Endothelial cell of umbilical vein (primary cell): ENCODE measurements at regions not wholly inside any gene's neighbourhood (a gene's known extent, or its start where the extent isn't known, plus 50 kb on each side); places are given as distances from the start of the nearest gene placed in this dataset.

Experiments used
- BruUV-seq: library from RNA; stranded (reverse); fragments of 400-500 nt; replicated peaks from 2 replicates; lab custom pipeline; 2021; lab: Mats Ljungman, UMichigan
- CTCF ChIA-PET: fragments of 300-600, 350-600 bp; sonication (Branson Sonifier 250); formaldehyde crosslinking; loops from one replicate; lab custom pipeline; 2021; ENCODE audit warnings: antibody characterized with exemption, inconsistent platforms; lab: Charles Lee
- POLR2A ChIA-PET: fragments of 300-600, 350-600 bp; sonication (Branson Sonifier 250); formaldehyde crosslinking; loops from one replicate; lab custom pipeline; 2021; ENCODE audit warnings: antibody characterized with exemption, inconsistent platforms; lab: Charles Lee
- DNase-seq: peaks from one replicate; pipeline ENCODE4 v3.0.0-alpha.2; 2011; ENCODE audit warnings: low read depth, low spot score
- FAIRE-seq: peaks from 2 replicates; lab custom pipeline; 2011; peaks lifted over from hg19 to GRCh38; lab: Jason Lieb, UNC
- H2AFZ ChIP-seq: 2 replicates; pipeline ENCODE4 v1.6.0; 2012; ENCODE audit warnings: low read depth, low read length, control low read depth, inconsistent platforms
- H3K27ac ChIP-seq: 2 replicates; pipeline ENCODE4 v1.5.1; 2011; ENCODE audit warnings: low read depth, mild to moderate bottlenecking, control low read depth, low read length, moderate library complexity; ENCODE audit not compliant: insufficient read depth
- H3K27me3 ChIP-seq, 2 experiments: 2 replicates each; pipeline versions ENCODE4 v1.6.0 to v1.6.1; 2011; ENCODE audit warnings: low read length in 2 of 2, mixed read lengths in 1 of 2; ENCODE audit not compliant: control insufficient read depth in 2 of 2, insufficient read depth in 2 of 2
- H3K36me3 ChIP-seq, 2 experiments: 2 replicates in 1 of 2; 3 replicates in 1 of 2; pipeline ENCODE4 v1.5.1; 2011; ENCODE audit warnings: low read length in 2 of 2, mild to moderate bottlenecking in 1 of 2, moderate library complexity in 1 of 2; ENCODE audit not compliant: control insufficient read depth in 2 of 2, insufficient read depth in 2 of 2; ENCODE audit errors: extremely low read depth in 1 of 2
- H3K4me1 ChIP-seq: 3 replicates; pipeline ENCODE4 v1.5.1; 2011; ENCODE audit warnings: mild to moderate bottlenecking, low read length; ENCODE audit not compliant: control insufficient read depth, insufficient read depth; ENCODE audit errors: extremely low read depth
- H3K4me2 ChIP-seq: 2 replicates; pipeline ENCODE4 v1.6.1; 2011; ENCODE audit warnings: low read length, control low read depth, mixed read lengths; ENCODE audit not compliant: insufficient read depth
- H3K4me3 ChIP-seq, 3 experiments: fragments of 200-600 bp in 1 of 3; sonication (generic), shearing (Covaris generic) in 1 of 3; replicated peaks in 1 of 3; 2 replicates each; pipeline ENCODE4 v1.5.1; 2011 to 2016; ENCODE audit warnings: control low read depth in 3 of 3, low read length in 3 of 3, mild to moderate bottlenecking in 2 of 3, inconsistent platforms in 1 of 3, low read depth in 1 of 3, moderate library complexity in 1 of 3; ENCODE audit not compliant: insufficient read depth in 1 of 3
- H3K79me2 ChIP-seq: 2 replicates; pipeline ENCODE4 v1.6.0; 2012; ENCODE audit warnings: low read length, inconsistent platforms; ENCODE audit not compliant: control insufficient read depth, insufficient read depth
- H3K9ac ChIP-seq: replicated peaks from 2 replicates; pipeline ENCODE3; 2011; ENCODE audit warnings: low read length, control low read depth; ENCODE audit not compliant: insufficient read depth; ENCODE audit errors: extremely low read depth
- H3K9me1 ChIP-seq: replicated peaks from 3 replicates; pipeline ENCODE4 v1.6.0; 2011; ENCODE audit warnings: mild to moderate bottlenecking, low read length; ENCODE audit not compliant: control insufficient read depth, insufficient read depth; ENCODE audit errors: extremely low read depth
- H3K9me3 ChIP-seq: replicated peaks from 2 replicates; pipeline ENCODE4 v1.5.1; 2012; ENCODE audit warnings: low read length, inconsistent platforms; ENCODE audit not compliant: control insufficient read depth, insufficient read depth
- H4K20me1 ChIP-seq: replicated peaks from 2 replicates; pipeline ENCODE3; 2011; ENCODE audit warnings: mild to moderate bottlenecking, low read length; ENCODE audit not compliant: control insufficient read depth, insufficient read depth; ENCODE audit errors: extremely low read depth
- EZH2 ChIP-seq: IDR thresholded peaks from 2 replicates; pipeline ENCODE4 v1.6.1; 2012; ENCODE audit warnings: borderline replicate concordance, low read depth, mild to moderate bottlenecking, moderate library complexity, low read length, inconsistent platforms; ENCODE audit not compliant: severe bottlenecking
- FOS ChIP-seq: IDR thresholded peaks from 2 replicates; pipeline ENCODE4 v1.6.1; 2011; ENCODE audit warnings: mild to moderate bottlenecking, low read length, moderate library complexity, borderline replicate concordance; ENCODE audit not compliant: insufficient read depth
- GATA2 ChIP-seq: IDR thresholded peaks from 2 replicates; pipeline ENCODE4 v1.7.0; 2011; ENCODE audit warnings: low read depth, mild to moderate bottlenecking, moderate library complexity, mixed read lengths, low read length; ENCODE audit not compliant: insufficient read length, insufficient read depth
- JUN ChIP-seq: IDR thresholded peaks from 2 replicates; pipeline ENCODE4 v1.6.1; 2011; ENCODE audit warnings: borderline replicate concordance, low read depth; ENCODE audit not compliant: insufficient read length, insufficient read depth
- MYC ChIP-seq: IDR thresholded peaks from one replicate; pipeline ENCODE4 v1.6.1; 2011; ENCODE audit warnings: mild to moderate bottlenecking, low read depth, low read length
- POLR2A ChIP-seq: IDR thresholded peaks from 2 replicates; pipeline ENCODE4 v1.6.1; 2012; ENCODE audit warnings: low read depth, mild to moderate bottlenecking, control low read depth, low read length
- POLR2AphosphoS5 ChIP-seq: IDR thresholded peaks from 2 replicates; pipeline ENCODE4 v1.6.1; 2012; ENCODE audit warnings: low read depth, mild to moderate bottlenecking, control low read depth, low read length, moderate library complexity; ENCODE audit not compliant: insufficient read depth
- dilution Hi-C: fragments of 300-500 bp; cut with MboI; formaldehyde crosslinking; loops from one replicate; pipeline ENCODE4 v1.15.0; 2019; ENCODE audit warnings: low sequenced_read_pairs; ENCODE audit not compliant: extremely low pct_ligation_motif_present
- intact Hi-C: fragments of 100-400 bp; cut with micrococcal nuclease; formaldehyde crosslinking; loops from one replicate; pipeline ENCODE4 v1.10.0; 2022
- TF ChIP-seq, protein P1 (sequence below): IDR thresholded peaks from 2 replicates; pipeline ENCODE4 v1.6.1; 2011; ENCODE audit not compliant: insufficient read depth, insufficient read length
- TF ChIP-seq, protein P2 (sequence below), 2 donors: IDR thresholded peaks; 1 replicate in 1 of 2; 2 replicates in 1 of 2; pipeline ENCODE4 v1.5.1; 2011; ENCODE audit warnings: low read length in 2 of 2, mild to moderate bottlenecking in 2 of 2, moderate library complexity in 2 of 2, control low read depth in 1 of 2, inconsistent platforms in 1 of 2, low read depth in 1 of 2; ENCODE audit not compliant: insufficient read depth in 1 of 2; ENCODE audit errors: extremely low read depth in 1 of 2

DNA sequence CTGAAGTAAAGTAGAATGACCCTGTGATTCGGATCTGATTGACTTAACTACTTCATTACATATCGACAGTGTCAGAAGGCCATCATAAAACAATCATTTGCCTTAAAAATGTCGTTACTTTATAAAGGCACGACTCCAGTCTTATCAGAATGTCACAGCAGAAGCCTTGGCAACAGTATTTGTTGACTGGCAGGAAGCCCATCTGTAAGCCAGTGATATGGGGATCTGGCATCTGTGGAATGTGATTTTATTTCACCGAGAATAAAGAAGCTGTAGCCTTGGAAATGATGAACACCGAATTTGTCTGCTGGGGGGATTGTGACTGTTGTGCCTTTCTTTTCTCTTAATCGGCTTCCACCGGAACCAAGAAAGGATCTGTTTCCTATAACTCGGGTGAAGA, 362.5 kb downstream of the TDRD3 start:
- intact Hi-C loops, result loop anchor here (2.0 kb wide), 3 partner anchors 51 to 173 kb away; no protein-coding TSS in a partner anchor
- no TSS peak for BruUV-seq
- FAIRE-seq, result peak; percentile 94
- Histone ChIP-seq H2AFZ (peak overlapping the region; percentile 12), H3K27me3 (no peaks in the 10 kb centered on the region), H4K20me1 (no peaks in the 10 kb centered on the region), H3K4me2 (peak overlapping the region; percentile 65), H3K4me1 (peaks cover 19% of the 10 kb centered on the region), H3K36me3 (no peaks in the 10 kb centered on the region), H3K79me2 (no peaks in the 10 kb centered on the region), H3K9me3 (no peaks in the 10 kb centered on the region), H3K4me3 (peak overlapping the region in 1 of 3 experiments; percentile 41), H3K27ac (peak overlapping the region; percentile 77), H3K9me1 (no peaks in the 10 kb centered on the region), H3K9ac (peak overlapping the region; percentile 41)
- peak; percentile 96 for DNase-seq
- peak; percentile 69 for TF ChIP-seq POLR2AphosphoS5
- peak; percentile 69 for TF ChIP-seq POLR2A
- peak; percentile 20 for TF ChIP-seq JUN
- no peak for TF ChIP-seq EZH2
- TF ChIP-seq FOS, result no peak
- peak; percentile 95 for TF ChIP-seq GATA2
- dilution Hi-C loops, result no loop called here
- ChIA-PET POLR2A (no interaction called here), CTCF (no interaction called here)

DNA sequence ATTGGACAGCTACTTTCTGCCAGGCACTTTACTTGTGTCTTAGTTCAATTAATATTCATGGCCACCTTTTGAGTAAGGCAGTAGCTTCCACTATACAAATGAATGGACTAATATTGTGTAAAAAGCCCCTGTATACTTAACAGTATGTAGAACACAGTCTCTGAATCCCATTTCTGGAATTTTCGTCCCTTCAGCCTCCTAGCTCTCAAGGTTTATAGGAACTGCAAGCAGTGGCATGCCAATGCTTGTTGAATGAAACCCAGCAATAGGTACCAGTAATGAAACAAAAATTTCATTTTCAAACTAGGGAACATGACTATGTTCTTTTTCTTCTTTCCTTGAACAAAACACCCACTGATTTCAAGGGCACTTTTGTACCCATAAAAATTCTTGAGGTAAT, 361.6 kb downstream of the TDRD3 start:
- Histone ChIP-seq H3K79me2 (no peaks in the 10 kb centered on the region), H3K9me1 (no peaks in the 10 kb centered on the region), H3K4me2 (no peak overlapping the region), H3K9me3 (no peaks in the 10 kb centered on the region), H2AFZ (no peak overlapping the region), H4K20me1 (no peaks in the 10 kb centered on the region), H3K27me3 (no peaks in the 10 kb centered on the region), H3K27ac (no peak overlapping the region), H3K4me3 (no peak overlapping the region), H3K4me1 (peaks cover 19% of the 10 kb centered on the region), H3K9ac (no peak overlapping the region), H3K36me3 (no peaks in the 10 kb centered on the region)
- CTCF ChIA-PET, result no interaction called here
- no peak for DNase-seq
- BruUV-seq, result no TSS peak
- TF ChIP-seq JUN (no peak), POLR2A (no peak), POLR2AphosphoS5 (no peak), MYC (no peak), GATA2 (no peak)
- TF ChIP-seq, protein P1, sequence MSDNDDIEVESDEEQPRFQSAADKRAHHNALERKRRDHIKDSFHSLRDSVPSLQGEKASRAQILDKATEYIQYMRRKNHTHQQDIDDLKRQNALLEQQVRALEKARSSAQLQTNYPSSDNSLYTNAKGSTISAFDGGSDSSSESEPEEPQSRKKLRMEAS, result no peak
- TF ChIP-seq, protein P2, sequence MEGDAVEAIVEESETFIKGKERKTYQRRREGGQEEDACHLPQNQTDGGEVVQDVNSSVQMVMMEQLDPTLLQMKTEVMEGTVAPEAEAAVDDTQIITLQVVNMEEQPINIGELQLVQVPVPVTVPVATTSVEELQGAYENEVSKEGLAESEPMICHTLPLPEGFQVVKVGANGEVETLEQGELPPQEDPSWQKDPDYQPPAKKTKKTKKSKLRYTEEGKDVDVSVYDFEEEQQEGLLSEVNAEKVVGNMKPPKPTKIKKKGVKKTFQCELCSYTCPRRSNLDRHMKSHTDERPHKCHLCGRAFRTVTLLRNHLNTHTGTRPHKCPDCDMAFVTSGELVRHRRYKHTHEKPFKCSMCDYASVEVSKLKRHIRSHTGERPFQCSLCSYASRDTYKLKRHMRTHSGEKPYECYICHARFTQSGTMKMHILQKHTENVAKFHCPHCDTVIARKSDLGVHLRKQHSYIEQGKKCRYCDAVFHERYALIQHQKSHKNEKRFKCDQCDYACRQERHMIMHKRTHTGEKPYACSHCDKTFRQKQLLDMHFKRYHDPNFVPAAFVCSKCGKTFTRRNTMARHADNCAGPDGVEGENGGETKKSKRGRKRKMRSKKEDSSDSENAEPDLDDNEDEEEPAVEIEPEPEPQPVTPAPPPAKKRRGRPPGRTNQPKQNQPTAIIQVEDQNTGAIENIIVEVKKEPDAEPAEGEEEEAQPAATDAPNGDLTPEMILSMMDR (IDR thresholded peaks at IDR 0.05; ENCODE audit: extremely low read depth in 1 of 2, insufficient read depth in 1 of 2, low read depth in 1 of 2, low read length in 2 of 2), result no peak
- intact Hi-C loops, result loop anchor here (2.0 kb wide), 3 partner anchors 52 to 174 kb away; no protein-coding TSS in a partner anchor
- dilution Hi-C loops, result no loop called here
- FAIRE-seq, result no peak
- POLR2A ChIA-PET, result no interaction called here
